ENCODE measurements at regions not wholly inside any gene's neighbourhood (a gene's known extent, or its start where the extent isn't known, plus 50 kb on each side); places are given as distances from the start of the nearest gene placed in this dataset.

- TF ChIP-seq EZH2 (IDR thresholded peaks at IDR 0.05; ENCODE audit: low read length, unreplicated experiment) (no peak), CTCF (conservative IDR thresholded peaks at IDR 0.05; ENCODE audit: low read depth, low read length) (no peak)
Measured at GRCh38 chr2:19009510-19009909, 348.9 kb downstream of the OSR1 start.
